ENCODE measurements at regions not wholly inside any gene's neighbourhood (a gene's known extent, or its start where the extent isn't known, plus 50 kb on each side); places are given as distances from the start of the nearest gene placed in this dataset.
"Not testable (repeated sequence)": the region's sequence is repeated elsewhere in the genome, so short reads cannot be mapped to it uniquely, and the experiment has no call there.

- not testable (repeated sequence) for TF ChIP-seq CTCF, EP300, POLR2AphosphoS5, POLR2A (IDR thresholded peaks at IDR 0.05)
These were observed 53.9 kb downstream of the CDRT15L2 start for GRCh38 chr17:20633268-20634059.

Measured in upper lobe of left lung (tissue), 4 donors.